Left forelimb (tissue), 1 donor: ENCODE measurements at regions not wholly inside any gene's neighbourhood (a gene's known extent, or its start where the extent isn't known, plus 50 kb on each side); places are given as distances from the start of the nearest gene placed in this dataset.

Experiments
- DNase-seq: peaks from one replicate; pipeline ENCODE4 v3.0.0-alpha.2; 2018; ENCODE audit warnings: low spot score

GRCh38 chr13:22427066-22427465, 753.7 kb upstream of the SGCG start:
- no peak for DNase-seq

- DNase-seq, result no peak
Observed at GRCh38 chr13:22427783-22428182, 753.0 kb upstream of the SGCG start.

- DNase-seq, result no peak
Observed at GRCh38 chr13:22428188-22428828, 752.5 kb upstream of the SGCG start.

- no peak for DNase-seq
Observed at GRCh38 chr13:22432690-22433089, 748.1 kb upstream of the SGCG start.

GRCh38 chr13:22447132-22447886, 733.5 kb upstream of the SGCG start:
- no peak for DNase-seq

- DNase-seq, result no peak
Observed at GRCh38 chr13:22449251-22449650, 731.5 kb upstream of the SGCG start.

- no peak for DNase-seq
Observed at GRCh38 chr13:22451327-22451741, 729.4 kb upstream of the SGCG start.

- no peak for DNase-seq
Observed at GRCh38 chr13:22454586-22454985, 726.2 kb upstream of the SGCG start.

GRCh38 chr13:22455036-22455435, 725.7 kb upstream of the SGCG start:
- no peak for DNase-seq

- DNase-seq, result no peak
Observed at GRCh38 chr13:22461854-22462490, 718.8 kb upstream of the SGCG start.

GRCh38 chr13:22463089-22463488, 717.7 kb upstream of the SGCG start:
- no peak for DNase-seq

GRCh38 chr13:22468045-22468444, 712.7 kb upstream of the SGCG start:
- DNase-seq, result no peak

- no peak for DNase-seq
Observed at GRCh38 chr13:22468824-22469223, 712.0 kb upstream of the SGCG start.

- no peak for DNase-seq
Observed at GRCh38 chr13:22469452-22469851, 711.3 kb upstream of the SGCG start.

- no peak for DNase-seq
Observed at GRCh38 chr13:22470075-22470474, 710.7 kb upstream of the SGCG start.

GRCh38 chr13:22482496-22483000, 698.2 kb upstream of the SGCG start:
- no peak for DNase-seq

GRCh38 chr13:22483276-22483675, 697.5 kb upstream of the SGCG start:
- no peak for DNase-seq

- DNase-seq, result no peak
Observed at GRCh38 chr13:22486490-22486889, 694.3 kb upstream of the SGCG start.

- DNase-seq, result no peak
Observed at GRCh38 chr13:22487932-22488331, 692.8 kb upstream of the SGCG start.

GRCh38 chr13:22489771-22490170, 691.0 kb upstream of the SGCG start:
- no peak for DNase-seq

GRCh38 chr13:22495819-22496218, 685.0 kb upstream of the SGCG start:
- no peak for DNase-seq

- no peak for DNase-seq
Observed at GRCh38 chr13:22496803-22497508, 683.8 kb upstream of the SGCG start.
